IMR-90 (cell line): ENCODE measurements at regions not wholly inside any gene's neighbourhood (a gene's known extent, or its start where the extent isn't known, plus 50 kb on each side); places are given as distances from the start of the nearest gene placed in this dataset.

Experiments
- BHLHE40 ChIP-seq: fragments of 150-350 bp; IDR thresholded peaks from 2 replicates; pipeline ENCODE4 v1.6.1; 2016; ENCODE audit warnings: mild to moderate bottlenecking, low read depth, low read length
- CTCF ChIP-seq: conservative IDR thresholded peaks from 2 replicates; pipeline ENCODE4 v1.5.1; 2012; ENCODE audit warnings: mild to moderate bottlenecking, low read depth, low read length, improper control_type of control experiment
- ELK1 ChIP-seq: fragments of 150-350 bp; IDR thresholded peaks from 2 replicates; pipeline ENCODE4 v1.6.1; 2016; ENCODE audit warnings: low read depth, mild to moderate bottlenecking, low read length, moderate library complexity, borderline replicate concordance
- MXI1 ChIP-seq: IDR thresholded peaks from 2 replicates; pipeline ENCODE4 v1.6.1; 2012; ENCODE audit warnings: low read depth, mild to moderate bottlenecking, low read length, moderate library complexity, borderline replicate concordance
- POLR2A ChIP-seq: IDR thresholded peaks from 2 replicates; pipeline ENCODE4 v1.6.1; 2012; ENCODE audit warnings: mild to moderate bottlenecking, low read depth, low read length
- SMC3 ChIP-seq: fragments of 150-350 bp; IDR thresholded peaks from 2 replicates; pipeline ENCODE4 v1.6.1; 2016; ENCODE audit warnings: low read depth, mild to moderate bottlenecking, antibody characterized with exemption, low read length, moderate library complexity
- USF2 ChIP-seq: fragments of 150-350 bp; IDR thresholded peaks from 2 replicates; pipeline ENCODE4 v1.6.1; 2017; ENCODE audit warnings: mild to moderate bottlenecking, antibody characterized with exemption, low read length, low read depth

DNA sequence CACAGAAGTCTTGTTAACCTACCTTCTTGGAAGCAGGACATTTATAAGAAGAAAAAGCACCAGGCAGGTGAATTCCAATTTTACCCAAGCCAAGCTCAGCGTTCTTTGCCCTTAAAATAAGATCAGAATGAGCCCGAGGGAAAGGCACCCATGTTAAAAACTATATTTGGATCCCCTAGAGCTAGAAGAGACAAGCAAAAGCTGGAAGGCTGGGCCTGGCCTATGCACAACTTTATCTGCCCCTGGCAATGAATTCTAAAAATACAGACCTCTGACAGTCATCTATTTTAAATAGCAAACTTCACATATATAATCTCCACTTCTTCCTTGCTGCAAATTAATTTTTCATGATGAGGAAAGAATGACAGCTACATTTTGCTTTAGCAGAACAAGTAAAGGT, 180.9 kb downstream of the FGFR2 start:
- TF ChIP-seq MXI1 (no peak), CTCF (no peak), POLR2A (no peak), USF2 (no peak), ELK1 (no peak), SMC3 (no peak), BHLHE40 (no peak)
